GM10248 (cell line): ENCODE measurements at regions not wholly inside any gene's neighbourhood (a gene's known extent, or its start where the extent isn't known, plus 50 kb on each side); places are given as distances from the start of the nearest gene placed in this dataset.
A peak's percentile ranks its signal among the peaks of the same experiment; 100 is the strongest.

Source experiments
- CTCF ChIA-PET: fragments of 300-600 bp; sonication (Branson Sonifier 250); formaldehyde crosslinking; extraction: SDS; loops from one replicate; lab custom pipeline; 2021; ENCODE audit warnings: antibody characterized with exemption; lab: Yijun Ruan, JAX
- POLR2A ChIA-PET: fragments of 350-650 bp; sonication (Branson Sonifier 250); formaldehyde crosslinking; extraction: SDS; loops from one replicate; lab custom pipeline; 2020; ENCODE audit warnings: antibody characterized with exemption; lab: Yijun Ruan, JAX
- DNase-seq: peaks from one replicate; pipeline ENCODE4 v3.0.0; 2012; ENCODE audit errors: extremely low spot score
- TF ChIP-seq, protein P1 (sequence below): IDR thresholded peaks from 2 replicates; pipeline ENCODE4 v1.5.1; 2012; ENCODE audit warnings: mild to moderate bottlenecking, low read depth; ENCODE audit errors: extremely low read depth, missing control alignments, control extremely low read depth

DNA sequence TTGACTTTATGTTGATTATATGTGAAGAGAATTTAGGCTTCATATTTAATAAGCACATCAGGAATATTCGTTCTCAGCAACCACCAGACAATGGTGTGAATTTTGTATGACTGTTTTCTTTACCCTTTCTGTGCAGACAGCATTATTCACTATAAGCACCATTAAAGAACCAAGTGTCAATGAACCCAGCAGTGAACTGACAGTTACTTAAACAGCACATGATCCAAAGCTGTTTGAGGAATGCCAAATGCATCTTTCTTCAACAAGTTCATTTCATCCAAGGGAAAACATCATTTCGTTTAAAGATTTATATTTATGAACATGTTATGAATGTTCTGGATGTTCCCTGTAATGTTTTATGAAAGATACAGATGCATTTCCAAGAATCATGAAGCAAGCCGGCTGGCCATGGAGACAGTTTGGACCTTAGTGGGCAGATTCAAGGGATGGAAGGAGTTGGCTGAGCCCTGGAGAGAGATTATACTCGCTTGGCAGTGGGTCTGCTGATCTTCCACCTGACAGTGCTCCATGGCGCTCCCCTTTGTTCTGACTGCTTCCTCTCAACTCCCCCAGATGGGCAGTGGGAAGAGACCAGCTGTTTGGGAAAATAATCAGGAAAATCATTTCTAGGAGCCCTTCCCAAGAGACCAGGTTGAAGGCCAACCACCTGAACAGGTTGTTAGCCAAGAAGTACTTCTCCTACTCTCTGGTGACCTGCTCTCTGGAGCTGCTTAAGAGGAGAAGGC, 326.0 kb upstream of the RSPO3 start:
- TF ChIP-seq, protein P1, sequence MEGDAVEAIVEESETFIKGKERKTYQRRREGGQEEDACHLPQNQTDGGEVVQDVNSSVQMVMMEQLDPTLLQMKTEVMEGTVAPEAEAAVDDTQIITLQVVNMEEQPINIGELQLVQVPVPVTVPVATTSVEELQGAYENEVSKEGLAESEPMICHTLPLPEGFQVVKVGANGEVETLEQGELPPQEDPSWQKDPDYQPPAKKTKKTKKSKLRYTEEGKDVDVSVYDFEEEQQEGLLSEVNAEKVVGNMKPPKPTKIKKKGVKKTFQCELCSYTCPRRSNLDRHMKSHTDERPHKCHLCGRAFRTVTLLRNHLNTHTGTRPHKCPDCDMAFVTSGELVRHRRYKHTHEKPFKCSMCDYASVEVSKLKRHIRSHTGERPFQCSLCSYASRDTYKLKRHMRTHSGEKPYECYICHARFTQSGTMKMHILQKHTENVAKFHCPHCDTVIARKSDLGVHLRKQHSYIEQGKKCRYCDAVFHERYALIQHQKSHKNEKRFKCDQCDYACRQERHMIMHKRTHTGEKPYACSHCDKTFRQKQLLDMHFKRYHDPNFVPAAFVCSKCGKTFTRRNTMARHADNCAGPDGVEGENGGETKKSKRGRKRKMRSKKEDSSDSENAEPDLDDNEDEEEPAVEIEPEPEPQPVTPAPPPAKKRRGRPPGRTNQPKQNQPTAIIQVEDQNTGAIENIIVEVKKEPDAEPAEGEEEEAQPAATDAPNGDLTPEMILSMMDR = no peak
- DNase-seq = no peak
- CTCF ChIA-PET = interaction anchor here (1.3 to 2.5 kb wide), 2 partner anchors 11 to 12 kb away, joined by 4 to 8 read pairs; no protein-coding TSS in a partner anchor
- POLR2A ChIA-PET = no interaction called here

GRCh38 chr6:126795161-126795560, 323.3 kb upstream of the RSPO3 start:
- no peak for DNase-seq
- ChIA-PET CTCF (interaction anchor here (2.4 kb wide), 1 partner anchor 10 kb away, joined by 9 read pairs; no protein-coding TSS in a partner anchor), POLR2A (no interaction called here)
- TF ChIP-seq, protein P1 = no peak

GRCh38 chr6:126797981-126798380, 320.5 kb upstream of the RSPO3 start:
- ChIA-PET CTCF (no interaction called here), POLR2A (no interaction called here)
- no peak for DNase-seq
- TF ChIP-seq, protein P1 = no peak

GRCh38 chr6:126803769-126804168, 314.7 kb upstream of the RSPO3 start:
- POLR2A ChIA-PET = no interaction called here
- no peak for DNase-seq
- TF ChIP-seq, protein P1 = no peak
- CTCF ChIA-PET = interaction anchor here (1.0 to 3.0 kb wide), 15 partner anchors 8 to 809 kb away, joined by 3 to 18 read pairs (median 5); no protein-coding TSS in a partner anchor

DNA sequence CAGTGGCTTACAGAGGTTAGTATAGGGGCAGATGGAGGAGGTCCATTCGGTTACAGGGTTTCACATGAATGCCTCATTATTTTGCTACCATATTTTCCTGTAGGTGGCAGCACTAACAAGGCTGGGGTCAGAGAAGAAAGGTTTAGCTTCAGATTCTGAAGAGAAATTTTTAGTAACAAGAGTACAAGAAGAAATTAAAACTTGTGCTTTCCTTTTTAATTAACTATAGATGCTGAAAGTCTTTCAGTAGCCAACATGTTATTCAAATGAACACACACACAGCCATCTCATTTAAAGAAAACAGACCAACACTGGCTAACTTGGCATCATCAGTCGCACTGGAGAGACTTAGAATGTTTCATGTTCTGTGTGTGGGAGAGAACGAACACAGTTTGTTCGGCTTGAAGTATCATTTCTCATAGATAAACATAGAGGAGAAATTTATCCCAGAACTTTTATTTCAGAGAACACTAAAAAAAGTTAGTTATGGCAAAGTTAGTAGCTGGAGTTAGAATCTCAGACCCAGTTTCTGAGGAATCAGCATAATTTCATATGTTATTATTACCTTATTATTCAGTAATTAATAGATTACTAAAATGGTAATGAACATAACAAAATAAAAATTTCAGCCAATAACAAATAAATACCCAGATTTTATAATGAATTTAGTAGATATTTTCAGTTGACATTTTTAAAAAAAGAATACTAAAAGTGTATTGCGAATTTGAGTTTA, 314.0 kb upstream of the RSPO3 start:
- CTCF ChIA-PET = interaction anchor here (0.7 to 3.0 kb wide), 20 partner anchors 9 to 809 kb away, joined by 3 to 18 read pairs (median 4); partner anchors contain the start of gene RNF146
- peak; percentile 18 for DNase-seq
- TF ChIP-seq, protein P1 = peak; percentile 71
- POLR2A ChIA-PET = no interaction called here

DNA sequence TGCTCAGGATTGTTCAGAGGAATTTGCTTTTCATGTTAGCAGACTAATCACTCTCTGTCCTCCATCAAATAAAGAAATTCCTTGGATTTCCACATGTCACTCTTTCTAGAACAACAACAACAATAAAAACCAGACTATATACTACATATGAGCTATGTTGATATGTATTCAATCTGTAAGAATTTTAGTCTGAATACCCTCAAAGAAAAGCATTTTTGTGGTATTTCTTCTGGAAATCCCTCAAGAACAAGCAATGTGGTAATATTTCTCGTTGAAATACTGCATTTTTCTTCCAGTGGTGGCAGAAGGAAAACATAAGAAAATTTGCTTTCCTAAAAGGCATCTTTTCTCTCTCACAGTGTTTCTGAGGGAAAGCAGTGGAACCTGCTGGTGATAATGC, 312.6 kb upstream of the RSPO3 start:
- ChIA-PET CTCF (interaction anchor here (2.0 kb wide), 1 partner anchor 11 kb away, joined by 9 read pairs; no protein-coding TSS in a partner anchor), POLR2A (no interaction called here)
- TF ChIP-seq, protein P1 = no peak

More for the DNA sequence above, 312.6 kb upstream of the RSPO3 start:
- no peak for DNase-seq
